Activated CD8-positive, alpha-beta memory T cell treated with anti-CD3 and anti-CD28 coated beads, Interleukin-2, amount 10 ng/mL, durations not matched to agents 7 days and 5 days (primary cell): ENCODE measurements at regions not wholly inside any gene's neighbourhood (a gene's known extent, or its start where the extent isn't known, plus 50 kb on each side); places are given as distances from the start of the nearest gene placed in this dataset.

ENCODE experiments used
- ATAC-seq: fragments of 150-1000 bp; cut with Tn5 transposase; one replicate; pipeline ENCODE4 v1.10.0; 2021; ENCODE audit warnings: moderate library complexity
- CTCF ChIA-PET: fragments of 350-600 bp; sonication (Branson Sonifier 250); formaldehyde crosslinking; loops from one replicate; lab custom pipeline; 2021; ENCODE audit warnings: antibody characterized with exemption; lab: Charles Lee
- DNase-seq: peaks from one replicate; pipeline ENCODE4 v3.0.0-alpha.2; 2020
- H3K27ac Mint-ChIP-seq: one replicate; pipeline ENCODE4 v1.8.0; 2021; ENCODE audit warnings: mild to moderate bottlenecking, mixed read lengths
- H3K27me3 Mint-ChIP-seq: one replicate; pipeline ENCODE4 v1.8.0; 2021; ENCODE audit warnings: mixed read lengths
- H3K36me3 Mint-ChIP-seq: one replicate; pipeline ENCODE4 v1.8.0; 2021; ENCODE audit warnings: mild to moderate bottlenecking, mixed read lengths
- H3K4me1 Mint-ChIP-seq: one replicate; pipeline ENCODE4 v1.8.0; 2021; ENCODE audit warnings: mixed read lengths
- H3K4me3 Mint-ChIP-seq: one replicate; pipeline ENCODE4 v1.8.0; 2021; ENCODE audit warnings: mild to moderate bottlenecking, moderate library complexity, mixed read lengths
- H3K9me3 Mint-ChIP-seq: one replicate; pipeline ENCODE4 v1.8.0; 2022; ENCODE audit warnings: low read depth, mixed read lengths

GRCh38 chr17:410543-411401, 58.2 kb upstream of the RPH3AL start:
- Mint-ChIP-seq H3K36me3 (peaks cover 25% of the 10 kb centered on the region), H3K4me3 (peak overlapping the region; percentile 78), H3K4me1 (peaks cover 62% of the 10 kb centered on the region), H3K27ac (peak overlapping the region; percentile 92), H3K27me3 (peaks cover 3% of the 10 kb centered on the region), H3K9me3 (no peaks in the 10 kb centered on the region)
- ATAC-seq = peak; percentile 51
- DNase-seq = peak; percentile 74
- CTCF ChIA-PET = interaction anchor here (0.7 to 3.2 kb wide), 11 partner anchors 10 to 570 kb away, joined by 3 to 128 read pairs (median 6); no protein-coding TSS in a partner anchor

- ATAC-seq (peak; percentile 88), DNase-seq (peak; percentile 100)
- CTCF ChIA-PET = interaction anchor here (0.7 to 3.2 kb wide), 5 partner anchors 11 to 571 kb away, joined by 3 to 128 read pairs (median 5); no protein-coding TSS in a partner anchor
- Mint-ChIP-seq H3K27ac (peak overlapping the region; percentile 92), H3K4me1 (peaks cover 54% of the 10 kb centered on the region), H3K27me3 (peaks cover 3% of the 10 kb centered on the region), H3K4me3 (peak overlapping the region; percentile 78), H3K36me3 (peaks cover 23% of the 10 kb centered on the region), H3K9me3 (no peaks in the 10 kb centered on the region)
These were observed 57.4 kb upstream of the RPH3AL start for GRCh38 chr17:409848-410542.

GRCh38 chr17:409308-409847, 56.8 kb upstream of the RPH3AL start:
- H3K36me3 Mint-ChIP-seq = peaks cover 21% of the 10 kb centered on the region
- peak overlapping the region; percentile 78 for H3K4me3 Mint-ChIP-seq
- H3K27me3 Mint-ChIP-seq = peaks cover 3% of the 10 kb centered on the region
- H3K4me1 Mint-ChIP-seq = peaks cover 49% of the 10 kb centered on the region
- no peak for ATAC-seq
- H3K27ac Mint-ChIP-seq = peak overlapping the region; percentile 92
- no peak for DNase-seq
- H3K9me3 Mint-ChIP-seq = no peaks in the 10 kb centered on the region
- CTCF ChIA-PET = no interaction called here

- CTCF ChIA-PET = interaction anchor here (1.2 to 1.4 kb wide), 2 partner anchors 12 to 296 kb away, joined by 3 to 5 read pairs; no protein-coding TSS in a partner anchor
- Mint-ChIP-seq H3K27ac (no peak overlapping the region), H3K4me3 (no peak overlapping the region), H3K27me3 (no peaks in the 10 kb centered on the region), H3K36me3 (peaks cover 10% of the 10 kb centered on the region), H3K4me1 (peaks cover 11% of the 10 kb centered on the region), H3K9me3 (no peaks in the 10 kb centered on the region)
- ATAC-seq = no peak
- DNase-seq = no peak
These were observed 52.1 kb upstream of the RPH3AL start for GRCh38 chr17:404703-405102.
